ENCODE measurements at regions not wholly inside any gene's neighbourhood (a gene's known extent, or its start where the extent isn't known, plus 50 kb on each side); places are given as distances from the start of the nearest gene placed in this dataset.

DNA sequence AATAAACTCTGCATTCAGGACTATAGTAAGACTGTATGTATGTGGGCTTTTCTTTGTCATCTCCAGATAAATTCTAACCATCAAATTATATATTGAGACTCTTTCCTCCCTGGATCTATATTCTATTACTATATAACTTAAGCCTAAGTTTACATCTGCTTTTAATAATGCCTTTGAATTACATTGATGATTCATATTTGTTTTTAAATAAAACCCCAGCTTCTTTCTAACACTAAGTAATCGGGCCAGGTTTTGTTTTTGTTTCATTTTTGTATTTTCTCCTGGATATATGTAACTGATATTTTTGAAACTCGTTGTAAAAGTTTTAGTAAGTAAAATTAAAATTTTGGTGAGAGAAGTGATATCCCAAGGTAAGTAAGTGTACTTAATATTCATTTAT is 1599.1 kb downstream of the PCDH9 start:
- TF ChIP-seq POLR2A (IDR thresholded peaks at IDR 0.05; ENCODE audit: low read depth, low read length), result no peak
- DNase-seq (ENCODE audit: insufficient read length, low spot score), result no peak
- no peak for FAIRE-seq

DNA sequence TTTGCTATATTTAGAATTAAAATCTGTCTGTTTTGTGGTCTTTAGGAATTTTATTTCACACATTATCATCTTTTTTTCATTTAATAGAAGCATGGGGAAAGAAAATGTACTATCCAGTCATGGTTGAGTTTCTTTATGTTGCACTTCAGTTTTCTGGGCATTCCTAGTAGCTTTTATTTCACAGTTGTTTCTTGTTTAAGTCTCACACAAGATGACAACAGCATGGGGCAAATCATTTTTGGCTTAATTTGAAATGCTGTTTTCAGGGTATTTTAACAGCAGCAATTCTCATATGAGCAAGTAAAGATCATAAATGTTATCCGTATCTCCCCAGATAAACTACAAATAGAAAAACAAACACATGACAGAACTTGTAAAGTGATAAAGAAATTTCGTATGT is 1600.2 kb downstream of the PCDH9 start:
- no peak for FAIRE-seq
- no peak for TF ChIP-seq POLR2A (IDR thresholded peaks at IDR 0.05; ENCODE audit: low read depth, low read length)
- DNase-seq (ENCODE audit: insufficient read length, low spot score), result no peak

DNA sequence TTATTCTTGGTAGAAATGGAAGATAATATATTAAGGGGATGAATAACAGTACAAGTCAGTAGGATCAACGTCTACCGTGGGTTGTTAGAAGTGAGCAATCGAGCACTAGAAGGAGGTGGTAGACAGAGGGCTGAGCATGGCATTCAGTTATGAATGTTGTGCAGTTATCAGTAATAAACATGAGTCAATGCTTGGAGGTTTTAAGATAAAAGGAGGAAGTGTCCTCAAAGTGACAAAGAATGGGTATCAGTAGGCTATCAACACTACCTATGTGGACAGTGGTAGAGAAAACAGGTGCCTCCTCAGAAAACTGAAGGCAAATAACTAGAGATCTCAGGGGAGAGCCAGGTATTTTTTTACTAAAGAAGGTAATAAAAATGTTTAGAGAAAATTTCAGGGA is 1607.0 kb downstream of the PCDH9 start:
- FAIRE-seq, result no peak
- TF ChIP-seq POLR2A (IDR thresholded peaks at IDR 0.05; ENCODE audit: low read depth, low read length), result no peak
- no peak for DNase-seq (ENCODE audit: insufficient read length, low spot score)

DNA sequence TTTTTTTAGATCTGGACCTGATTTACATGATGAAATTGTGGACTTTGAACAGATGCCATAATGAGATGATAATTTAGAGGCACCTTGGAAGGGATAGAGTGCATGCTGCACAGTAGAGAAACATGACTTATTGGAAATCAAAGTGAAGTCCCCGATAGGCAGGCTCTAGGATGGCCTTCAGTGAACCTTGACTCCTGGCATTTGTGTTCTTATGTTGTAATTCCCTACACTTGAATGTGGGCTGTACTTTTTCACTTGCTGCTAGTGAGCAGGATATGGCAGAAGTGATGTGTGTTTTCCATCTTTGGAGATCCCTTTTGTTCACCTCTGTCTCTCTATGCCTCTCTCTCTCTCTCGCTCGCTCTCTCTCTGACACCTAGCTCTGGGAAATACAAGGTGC is 1614.6 kb downstream of the PCDH9 start:
- DNase-seq (ENCODE audit: insufficient read length, low spot score) (no peak), FAIRE-seq (no peak)
- TF ChIP-seq POLR2A (IDR thresholded peaks at IDR 0.05; ENCODE audit: low read depth, low read length), result no peak

DNA sequence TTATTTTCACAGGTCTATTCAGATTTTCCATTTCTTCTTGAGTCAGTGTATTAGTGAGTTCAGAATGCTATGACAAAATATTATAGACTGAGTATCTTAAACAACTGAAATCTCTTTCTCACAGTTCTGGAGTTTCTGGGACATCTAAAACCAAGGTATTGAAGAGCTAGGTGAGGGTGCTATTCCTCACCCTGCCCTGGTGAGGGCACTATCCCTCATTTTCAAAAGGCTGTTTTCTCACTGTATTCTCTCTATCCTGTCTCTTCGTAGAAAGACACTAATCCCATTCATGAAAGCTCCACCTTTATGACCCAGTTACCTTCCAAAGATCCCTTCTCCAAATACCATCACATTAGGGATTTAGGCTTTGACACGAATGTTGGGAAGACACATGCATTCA is 1617.1 kb downstream of the PCDH9 start:
- TF ChIP-seq POLR2A (IDR thresholded peaks at IDR 0.05; ENCODE audit: low read depth, low read length), result no peak
- no peak for DNase-seq (ENCODE audit: insufficient read length, low spot score)
- FAIRE-seq, result no peak

DNA sequence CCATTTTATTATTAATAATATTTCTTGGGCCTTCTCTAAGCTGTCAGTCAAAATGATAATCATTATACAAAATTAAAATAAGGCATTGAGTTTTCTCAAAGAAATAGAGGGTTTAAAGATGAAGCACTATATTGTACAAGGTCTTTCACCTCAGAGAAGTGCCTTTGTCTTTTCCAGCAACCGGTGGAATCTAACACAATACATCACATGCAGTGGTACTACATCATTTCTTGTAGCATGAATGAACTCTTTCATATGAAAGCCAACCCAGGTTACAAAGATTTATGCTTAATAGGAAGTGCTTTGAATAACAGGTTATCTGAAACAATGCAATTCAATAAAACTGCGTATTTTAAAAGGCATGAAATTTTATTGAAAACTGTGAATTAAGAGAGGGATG is 1620.8 kb downstream of the PCDH9 start:
- FAIRE-seq (no peak), DNase-seq (ENCODE audit: insufficient read length, low spot score) (no peak)

DNA sequence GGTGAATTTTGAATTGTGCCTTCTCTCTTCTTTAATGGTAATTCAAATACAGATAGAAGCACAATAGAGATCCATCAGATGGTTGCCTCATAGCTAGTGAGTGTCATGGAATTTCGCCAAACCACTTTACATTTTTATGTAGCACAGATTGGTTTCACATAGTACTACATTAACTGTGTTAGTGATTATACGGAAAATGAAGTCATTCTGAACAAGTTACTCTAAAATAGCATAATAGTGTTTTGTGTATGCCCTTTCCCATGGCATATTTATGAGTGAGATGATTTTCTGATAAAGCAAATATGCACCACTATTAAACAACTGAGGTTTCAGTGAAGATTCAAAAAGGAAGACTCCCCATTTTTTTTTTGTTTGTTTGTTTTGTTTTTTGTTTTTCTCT is 1623.5 kb downstream of the PCDH9 start:
- FAIRE-seq (no peak), DNase-seq (ENCODE audit: insufficient read length, low spot score) (no peak)
- no peak for TF ChIP-seq POLR2A (IDR thresholded peaks at IDR 0.05; ENCODE audit: low read depth, low read length)

More for the DNA sequence above, 1620.8 kb downstream of the PCDH9 start:
- no peak for TF ChIP-seq POLR2A (IDR thresholded peaks at IDR 0.05; ENCODE audit: low read depth, low read length)

DNA sequence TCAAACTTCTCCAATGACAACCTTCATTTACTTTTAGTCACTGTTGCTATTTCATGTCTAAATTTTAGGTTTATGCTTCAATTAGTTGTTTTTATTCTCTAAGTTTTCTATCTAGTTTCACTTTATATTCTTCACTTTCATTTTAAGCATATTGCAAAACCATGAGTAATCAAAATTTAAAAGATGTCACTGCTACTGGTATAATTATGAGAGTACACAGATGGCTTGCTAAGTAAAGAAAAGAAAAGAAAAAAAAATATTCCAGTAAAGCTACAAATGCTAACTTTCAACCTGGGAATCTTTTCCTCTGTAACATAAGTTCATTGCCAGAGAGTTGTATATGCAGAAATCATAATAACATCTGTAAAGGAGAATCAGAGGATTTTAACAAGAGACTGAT is 1624.7 kb downstream of the PCDH9 start:
- no peak for TF ChIP-seq POLR2A (IDR thresholded peaks at IDR 0.05; ENCODE audit: low read depth, low read length)
- no peak for DNase-seq (ENCODE audit: insufficient read length, low spot score)

DNA sequence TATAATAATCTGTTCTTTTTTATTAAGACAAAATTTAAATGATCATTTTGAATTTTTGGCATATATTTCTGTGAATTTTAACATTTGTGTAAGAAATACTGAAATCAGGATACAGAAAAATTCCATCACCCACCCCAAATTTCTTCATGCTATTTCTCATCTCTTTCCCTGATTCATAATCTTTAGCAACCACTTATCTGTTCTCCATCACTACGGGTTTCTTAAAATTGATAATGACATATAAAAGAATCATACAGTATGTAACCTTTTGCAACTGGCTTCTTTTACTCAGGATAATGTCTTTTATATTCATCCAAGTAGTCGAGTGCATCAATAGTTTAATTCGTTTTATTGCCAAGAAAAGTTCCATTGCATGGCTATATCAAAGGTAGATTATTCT is 1627.0 kb downstream of the PCDH9 start:
- no peak for TF ChIP-seq POLR2A (IDR thresholded peaks at IDR 0.05; ENCODE audit: low read depth, low read length)
- FAIRE-seq (no peak), DNase-seq (ENCODE audit: insufficient read length, low spot score) (no peak)

More for the DNA sequence above, 1624.7 kb downstream of the PCDH9 start:
- FAIRE-seq, result no peak

DNA sequence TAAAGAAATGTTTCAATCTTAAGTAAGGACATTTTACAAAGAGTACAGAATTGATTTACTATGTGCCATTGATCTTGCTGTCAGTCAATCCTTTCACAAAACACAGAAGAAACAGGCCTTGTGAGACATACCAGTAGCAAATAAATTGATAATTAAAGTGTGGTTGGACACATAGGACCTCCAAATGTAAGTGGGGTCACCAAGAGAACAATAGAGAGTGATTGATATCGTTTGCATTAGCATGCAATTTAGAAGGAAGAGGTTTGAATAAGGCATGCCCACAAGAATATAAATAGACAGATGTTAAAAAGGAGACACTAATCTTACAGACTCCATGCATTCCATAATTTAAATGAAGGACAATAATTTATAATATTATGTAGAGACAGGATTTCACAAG is 1628.3 kb downstream of the PCDH9 start:
- no peak for TF ChIP-seq POLR2A (IDR thresholded peaks at IDR 0.05; ENCODE audit: low read depth, low read length)
- FAIRE-seq, result no peak
- no peak for DNase-seq (ENCODE audit: insufficient read length, low spot score)

DNA sequence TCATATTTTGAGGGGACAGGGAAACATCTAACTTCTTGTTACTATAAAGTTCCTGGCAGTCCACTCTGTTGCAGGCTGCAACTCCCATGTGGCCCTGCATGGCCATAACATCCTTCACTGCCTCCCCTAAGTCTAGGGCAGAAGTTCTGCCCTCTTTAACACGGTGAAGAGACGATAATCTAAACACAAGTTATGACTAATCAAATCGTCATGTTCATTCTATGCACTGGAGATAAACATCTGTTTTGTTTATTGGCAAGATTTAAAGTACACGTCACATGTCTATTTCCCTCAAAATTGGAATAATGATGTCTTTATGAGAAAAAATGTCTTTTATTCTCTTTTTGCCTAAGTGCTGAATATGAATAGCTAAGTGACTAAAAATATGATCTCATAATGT is 1629.4 kb downstream of the PCDH9 start:
- peak; percentile 4 for DNase-seq (ENCODE audit: insufficient read length, low spot score)
- TF ChIP-seq POLR2A (IDR thresholded peaks at IDR 0.05; ENCODE audit: low read depth, low read length), result no peak
- peak; percentile 91 for FAIRE-seq

DNA sequence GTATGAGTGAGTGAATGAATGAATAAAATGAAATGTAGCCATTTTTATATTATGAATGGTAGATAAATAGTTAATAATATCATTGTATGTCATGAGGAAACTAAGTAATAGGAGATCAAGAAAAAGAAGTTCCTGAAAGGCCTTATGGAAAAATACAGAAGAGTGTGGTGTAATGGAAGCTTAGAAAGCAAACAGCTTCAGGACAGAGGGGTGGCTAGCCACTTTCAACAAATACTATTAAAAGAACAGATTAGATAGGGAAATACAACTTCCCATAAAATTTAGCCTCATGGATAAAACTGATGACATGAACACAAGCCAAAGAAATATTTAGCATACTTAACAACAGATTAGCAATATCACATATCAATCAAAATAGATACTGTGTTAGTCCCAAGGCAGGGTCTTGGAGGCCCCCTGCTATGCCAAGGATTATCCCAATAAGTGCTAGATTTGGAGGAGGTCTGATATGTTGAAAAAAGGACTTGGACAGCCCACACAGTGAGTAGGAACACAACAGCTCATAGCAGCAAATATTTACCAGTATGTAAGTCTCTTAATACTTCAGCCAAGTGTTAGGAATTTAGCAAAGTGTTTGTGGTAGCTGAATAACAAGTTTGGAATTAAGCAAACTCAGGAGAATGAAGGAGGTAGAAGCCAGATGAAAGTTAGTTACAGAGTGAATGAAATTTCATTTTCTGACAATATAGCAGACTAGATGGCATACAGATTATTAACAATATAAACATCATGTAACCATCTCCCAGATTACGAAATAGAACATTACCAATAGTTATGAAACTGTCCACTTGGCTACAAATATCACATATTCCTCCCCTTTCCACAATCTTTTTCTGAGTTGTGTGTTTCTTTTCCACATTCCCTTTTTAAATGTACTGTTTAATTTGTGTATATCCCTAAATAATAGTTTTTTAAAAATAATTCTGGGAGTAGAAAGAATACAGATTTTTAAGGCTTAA is 1632.0 kb downstream of the PCDH9 start:
- FAIRE-seq (peak; percentile 60), DNase-seq (ENCODE audit: insufficient read length, low spot score) (no peak)
- no peak for TF ChIP-seq POLR2A (IDR thresholded peaks at IDR 0.05; ENCODE audit: low read depth, low read length)

DNA sequence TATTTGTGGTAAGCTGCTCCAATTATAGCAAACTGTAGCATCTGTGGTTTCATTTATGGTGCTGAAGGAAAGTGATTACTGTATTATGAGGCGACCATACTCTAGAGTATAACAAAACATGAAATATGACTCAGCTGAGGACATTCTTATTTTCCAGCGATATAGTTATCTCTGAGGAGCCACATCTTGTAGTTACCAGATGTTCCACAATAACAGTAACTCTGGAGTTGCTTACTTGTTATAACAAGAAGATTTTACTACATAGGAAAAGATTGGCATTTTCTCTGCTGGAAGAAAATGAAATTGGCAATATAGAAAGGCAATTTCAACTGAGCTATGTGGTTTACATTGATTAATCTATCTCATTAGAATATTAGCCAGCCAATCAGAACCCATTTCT is 1634.2 kb downstream of the PCDH9 start:
- DNase-seq (ENCODE audit: insufficient read length, low spot score) (no peak), FAIRE-seq (no peak)
- no peak for TF ChIP-seq POLR2A (IDR thresholded peaks at IDR 0.05; ENCODE audit: low read depth, low read length)

DNA sequence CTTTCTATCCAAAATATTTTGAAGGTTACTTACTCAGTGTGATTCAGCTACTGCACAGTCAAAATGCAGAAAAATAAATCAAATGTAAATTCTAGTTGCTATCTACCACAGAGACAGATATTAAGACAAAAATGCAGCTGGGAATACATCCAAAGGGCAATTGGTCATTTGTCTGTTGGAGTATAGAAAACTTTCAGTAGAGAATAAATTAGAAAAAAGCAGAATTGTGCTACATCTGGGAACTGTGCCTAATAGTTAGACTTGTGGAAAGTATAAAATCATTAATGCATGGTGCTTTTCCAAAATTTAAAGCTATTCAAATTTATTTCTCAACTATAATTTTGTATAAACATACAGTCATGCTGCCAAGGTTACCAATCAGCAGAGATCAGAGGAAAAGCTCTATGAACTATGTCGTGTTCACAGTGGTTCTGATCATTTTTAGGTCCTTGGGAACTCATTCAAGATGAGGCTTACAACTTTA is 1635.8 kb downstream of the PCDH9 start:
- no peak for TF ChIP-seq POLR2A (IDR thresholded peaks at IDR 0.05; ENCODE audit: low read depth, low read length)
- no peak for FAIRE-seq
- no peak for DNase-seq (ENCODE audit: insufficient read length, low spot score)

DNA sequence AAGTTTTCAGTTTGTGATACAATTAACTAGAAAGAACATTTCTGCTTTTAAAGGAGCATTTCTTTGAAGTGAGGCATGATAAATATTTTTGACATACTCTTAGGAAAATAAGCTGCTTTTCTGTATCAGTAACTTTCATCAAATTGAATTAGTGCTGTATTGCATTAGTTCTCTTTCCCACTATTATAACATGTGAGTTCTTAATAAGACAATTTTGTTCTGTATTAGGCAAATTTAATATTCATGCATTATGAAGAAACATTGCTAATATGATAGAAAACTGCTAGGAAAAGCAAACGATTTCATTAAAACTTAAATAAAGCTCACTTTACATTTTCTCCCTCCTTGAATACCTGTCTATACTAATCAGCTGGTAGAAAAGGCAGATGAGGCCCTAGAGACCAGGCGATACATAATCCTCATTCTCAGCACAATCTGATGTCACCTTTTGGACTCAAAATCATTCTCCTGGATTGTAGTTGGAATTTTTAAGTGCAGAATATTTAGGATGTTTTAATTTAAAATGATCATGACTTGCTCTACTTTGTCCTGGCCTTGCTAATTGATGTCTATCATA is 1636.8 kb downstream of the PCDH9 start:
- no peak for DNase-seq (ENCODE audit: insufficient read length, low spot score)
- FAIRE-seq, result no peak
- no peak for TF ChIP-seq POLR2A (IDR thresholded peaks at IDR 0.05; ENCODE audit: low read depth, low read length)

All from H54 (cell line).